Lung microvascular endothelial cell (primary cell): ENCODE measurements at regions not wholly inside any gene's neighbourhood (a gene's known extent, or its start where the extent isn't known, plus 50 kb on each side); places are given as distances from the start of the nearest gene placed in this dataset.
"Not testable (repeated sequence)": the region's sequence is repeated elsewhere in the genome, so short reads cannot be mapped to it uniquely, and the experiment has no call there.

Experiments used
- DNase-seq, 2 donors: peaks; one replicate each; pipeline versions ENCODE4 v3.0.0 to v3.0.0-alpha.2; 2010; ENCODE audit warnings: low read depth in 2 of 2

DNA sequence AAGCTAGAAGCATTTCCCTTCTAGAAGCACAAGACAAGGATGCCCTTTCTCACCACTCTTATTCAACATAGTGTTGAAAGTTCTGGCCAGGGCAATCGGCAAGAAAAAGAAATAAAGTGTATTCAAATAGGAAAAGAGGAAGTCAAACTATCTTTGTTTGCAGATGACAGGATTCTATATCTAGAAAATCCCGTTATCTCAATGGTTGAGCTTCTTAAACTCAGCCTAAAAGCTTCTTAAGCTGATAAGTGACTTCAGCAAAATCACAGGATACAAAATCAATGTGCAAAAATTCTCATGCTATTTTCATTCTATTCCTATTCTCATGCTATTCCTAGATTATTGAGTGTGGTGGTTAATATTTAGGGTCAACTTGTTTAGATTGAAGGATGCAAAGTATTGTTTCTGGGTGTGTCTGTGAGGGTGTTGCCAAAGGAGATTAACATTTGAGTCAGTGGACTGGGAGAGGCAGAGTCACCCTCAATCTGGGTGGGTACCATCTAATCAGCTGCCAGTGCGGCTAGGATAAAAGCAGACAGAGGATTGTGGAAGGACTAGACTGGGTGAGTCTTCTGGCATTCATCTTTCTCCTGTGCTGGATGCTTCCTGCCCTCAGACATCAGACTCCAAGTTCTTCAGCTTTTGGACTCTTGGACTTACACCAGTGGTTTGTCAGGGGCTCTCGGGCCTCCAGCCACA, 111.9 kb downstream of the LSMEM1 start:
- not testable (repeated sequence) for DNase-seq

DNA sequence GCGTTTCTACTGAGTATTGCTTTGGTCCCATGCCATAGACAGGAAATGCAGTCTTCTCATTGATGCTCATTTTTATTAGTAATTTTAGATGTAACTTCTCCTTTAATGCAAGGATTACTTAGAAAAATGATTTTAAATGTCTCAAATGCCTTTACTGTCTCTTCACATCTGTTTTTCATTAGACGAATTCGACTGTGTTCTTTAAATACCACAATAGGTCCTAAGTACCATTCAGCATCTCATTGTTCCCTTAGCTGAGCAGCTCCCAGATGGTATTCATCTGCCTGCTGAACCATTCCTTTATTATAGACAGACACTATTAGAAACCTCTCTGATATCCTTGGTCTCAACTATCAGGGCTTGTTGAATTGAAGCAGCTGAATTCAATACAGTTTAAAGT, 113.6 kb downstream of the LSMEM1 start:
- DNase-seq: no peak

DNA sequence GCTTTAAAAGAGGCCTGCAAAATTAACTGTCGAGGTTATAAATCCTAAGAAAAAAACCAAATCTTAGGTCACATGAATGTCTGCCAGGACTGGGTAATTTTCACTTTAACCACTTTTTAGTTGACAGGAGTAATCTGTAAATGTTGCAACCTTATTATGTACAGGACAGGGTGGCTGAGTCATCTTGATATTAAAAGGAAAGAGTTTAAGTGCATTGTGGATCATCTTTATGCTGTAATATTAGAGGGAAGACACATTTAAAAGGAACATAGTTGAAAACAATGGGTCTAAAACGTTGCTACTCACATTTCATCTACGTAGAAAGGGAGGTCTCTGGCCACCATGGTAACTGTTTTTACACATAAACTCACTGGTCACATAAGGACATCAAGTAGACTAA, 115.5 kb downstream of the LSMEM1 start:
- DNase-seq: no peak

DNA sequence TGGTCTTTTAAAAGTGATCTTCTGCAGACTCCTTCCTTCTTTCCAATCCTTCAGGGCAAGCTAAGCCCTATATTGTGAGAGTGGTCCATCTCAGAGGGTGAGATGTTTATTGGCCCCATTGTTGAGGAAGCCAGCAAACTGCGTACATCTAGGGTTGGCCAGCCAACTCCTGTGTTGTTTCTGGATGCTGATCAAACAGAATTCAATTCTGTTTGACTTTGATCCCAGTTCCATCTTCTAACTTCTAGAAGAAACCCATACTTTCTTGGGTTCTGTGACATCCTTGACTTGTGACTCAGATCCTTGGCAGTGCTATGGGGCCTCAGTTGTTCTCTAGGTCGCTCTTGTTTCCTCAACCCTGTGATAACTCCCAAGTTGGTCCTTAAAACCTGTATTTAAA, 116.2 kb downstream of the LSMEM1 start:
- no peak for DNase-seq

DNA sequence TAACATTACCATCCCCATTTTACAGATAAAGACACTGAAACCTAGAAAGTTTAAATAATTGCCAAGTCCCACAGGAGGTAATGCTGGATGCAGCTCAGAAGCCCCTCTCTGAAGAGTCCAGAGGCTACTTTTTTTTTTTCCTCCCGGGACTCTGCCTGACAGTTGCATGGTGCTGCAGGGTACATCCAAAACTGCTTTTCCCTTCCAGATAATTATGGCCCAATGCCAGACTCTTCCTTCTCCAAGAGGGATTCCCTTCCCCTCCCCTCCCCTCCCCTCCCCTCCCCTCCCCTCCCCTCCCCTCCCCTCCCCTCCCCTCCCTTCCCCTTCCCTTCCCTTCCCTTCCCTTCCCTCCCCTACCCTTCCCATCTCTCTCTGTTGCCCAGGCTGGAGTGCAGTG, 122.9 kb downstream of the LSMEM1 start:
- DNase-seq: no peak

DNA sequence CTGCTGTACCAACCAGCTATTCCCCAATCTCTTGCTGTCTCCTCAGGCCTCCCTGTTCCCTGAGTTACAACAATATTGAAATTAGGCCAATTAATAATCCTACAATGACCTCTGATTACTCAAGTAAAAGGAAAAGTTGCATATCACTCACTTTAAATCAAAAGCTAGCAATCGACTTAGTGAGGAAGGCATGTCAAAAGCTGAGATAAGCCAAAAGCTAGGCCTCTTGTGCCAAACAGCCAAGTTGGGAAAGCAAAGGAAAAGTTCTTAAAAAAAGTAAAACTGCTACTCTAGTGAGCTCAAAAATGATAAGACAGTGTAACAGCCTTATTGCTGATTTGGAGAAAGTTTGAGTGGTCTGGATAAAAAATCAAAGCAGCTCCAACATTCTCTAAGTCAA, 129.8 kb downstream of the LSMEM1 start:
- no peak for DNase-seq

DNA sequence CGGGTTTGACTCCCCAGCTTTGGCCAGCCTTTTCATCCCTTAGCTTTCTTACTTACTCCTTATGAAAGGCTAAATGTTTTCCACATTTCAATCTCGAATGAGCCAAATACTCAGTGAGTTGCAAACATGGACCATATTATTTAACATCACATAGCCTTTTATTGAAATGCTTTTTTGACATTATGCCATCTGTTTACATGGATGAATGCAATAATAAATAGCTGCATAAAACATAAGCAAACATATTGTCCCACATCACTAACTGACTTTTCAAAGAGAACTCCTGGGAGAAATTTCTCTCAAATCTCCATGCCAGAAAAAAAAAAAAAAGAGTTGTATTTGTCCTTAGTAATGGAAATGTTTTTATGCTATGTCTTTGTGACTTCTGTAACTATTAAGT, 134.9 kb downstream of the LSMEM1 start:
- no peak for DNase-seq

DNA sequence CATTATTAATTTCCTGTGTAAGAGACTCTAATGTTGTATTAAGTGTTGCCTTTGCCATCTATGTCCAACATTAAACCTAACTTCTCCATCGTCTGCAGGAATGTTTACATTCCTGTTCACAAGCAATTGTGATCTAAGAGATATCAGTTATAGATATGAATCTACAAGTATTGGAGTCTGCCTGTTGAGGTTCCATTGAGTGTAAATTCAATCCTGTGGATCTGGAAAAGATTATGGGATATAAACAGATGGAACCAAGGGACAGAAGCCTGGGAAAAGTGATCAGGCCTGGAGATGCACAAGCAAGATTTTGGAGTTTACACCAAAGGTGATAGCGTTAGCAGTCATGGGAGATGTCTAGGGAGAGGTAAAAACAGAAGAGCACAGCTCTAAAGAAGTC, 135.5 kb downstream of the LSMEM1 start:
- DNase-seq: no peak

DNA sequence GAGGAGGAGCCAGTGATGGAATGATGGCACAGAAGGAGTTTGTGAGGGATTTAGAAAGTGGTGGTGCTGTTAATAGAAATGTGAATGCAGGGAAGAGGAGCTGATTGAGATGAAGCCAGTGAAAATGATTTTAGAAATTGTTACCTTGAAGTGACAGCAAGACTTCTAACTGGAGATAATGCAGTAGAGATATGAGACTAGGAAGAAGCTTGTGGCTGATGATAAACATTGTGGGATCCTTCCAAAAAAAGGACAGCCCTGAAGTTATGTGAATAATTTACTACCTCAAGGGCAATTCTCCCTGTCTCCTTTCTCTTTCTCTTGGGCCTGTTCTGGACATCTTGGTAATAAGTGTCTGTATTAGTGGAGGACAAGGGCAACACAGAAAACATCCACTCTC, 138.6 kb downstream of the LSMEM1 start:
- no peak for DNase-seq

DNA sequence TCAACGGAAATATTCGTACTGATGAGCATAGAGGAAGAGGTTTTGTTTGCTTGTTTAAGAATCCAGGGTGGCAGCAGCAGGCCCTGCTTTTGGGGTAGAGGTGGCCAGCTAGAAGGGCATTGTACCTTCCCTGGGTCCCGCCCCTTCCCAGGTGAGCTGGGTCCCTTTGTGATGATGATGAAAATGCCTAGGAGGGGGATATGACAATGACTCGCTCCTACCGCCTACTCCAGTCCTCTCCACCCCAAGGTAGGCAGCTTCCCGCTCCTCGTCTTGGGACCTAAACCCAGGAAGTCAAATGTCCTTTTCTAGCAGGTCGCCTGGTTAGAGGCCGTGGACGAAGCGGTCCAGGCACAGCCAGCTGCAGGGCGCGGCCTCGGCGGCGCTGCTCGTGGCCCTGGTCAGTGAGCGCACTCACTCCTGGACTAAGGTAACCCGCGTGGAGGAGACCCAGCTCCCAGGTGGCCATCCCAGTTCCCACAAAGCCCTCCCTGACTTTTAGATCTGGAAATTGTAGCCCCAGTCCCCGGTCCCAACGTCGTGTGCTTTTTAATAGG, 141.4 kb downstream of the LSMEM1 start:
- no peak for DNase-seq

DNA sequence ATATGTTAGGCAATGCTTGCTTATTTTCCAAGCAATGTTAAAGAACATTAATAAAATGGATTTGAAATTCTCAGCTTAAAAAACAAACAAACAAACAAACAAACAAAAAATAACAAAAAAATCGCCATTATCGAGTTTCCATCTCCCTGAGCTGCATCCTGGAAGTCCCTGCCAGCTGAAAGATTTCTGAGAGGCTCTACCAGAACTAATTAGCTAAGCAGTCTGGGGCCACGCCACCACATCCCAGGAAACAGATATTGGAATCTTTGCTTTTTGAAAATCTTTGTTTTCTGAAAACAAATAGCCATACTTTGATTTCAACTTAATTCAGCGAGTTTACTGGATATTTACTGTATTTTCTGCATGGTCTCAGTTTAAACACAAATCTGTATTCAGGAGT, 143.6 kb downstream of the LSMEM1 start:
- no peak for DNase-seq

DNA sequence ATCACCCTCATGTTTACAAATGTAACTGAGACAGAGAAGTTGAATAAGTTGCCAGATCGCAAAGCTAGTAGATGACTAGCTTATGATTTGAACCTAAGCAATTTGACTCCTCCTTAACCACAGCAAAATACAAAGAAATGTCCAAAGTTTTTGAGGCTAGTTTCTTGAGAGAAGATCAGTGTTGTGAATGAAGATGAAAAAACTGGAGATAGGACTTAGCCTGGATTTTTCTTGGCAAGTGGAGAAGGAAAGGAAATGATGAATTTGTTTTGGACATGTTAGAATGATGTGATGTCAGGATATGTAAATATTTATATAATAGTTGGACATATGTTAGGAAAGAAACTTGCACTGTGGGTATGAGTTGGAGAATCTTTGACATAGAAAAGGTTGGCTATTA, 149.8 kb downstream of the LSMEM1 start:
- DNase-seq: peak; percentile 64 to 77

DNA sequence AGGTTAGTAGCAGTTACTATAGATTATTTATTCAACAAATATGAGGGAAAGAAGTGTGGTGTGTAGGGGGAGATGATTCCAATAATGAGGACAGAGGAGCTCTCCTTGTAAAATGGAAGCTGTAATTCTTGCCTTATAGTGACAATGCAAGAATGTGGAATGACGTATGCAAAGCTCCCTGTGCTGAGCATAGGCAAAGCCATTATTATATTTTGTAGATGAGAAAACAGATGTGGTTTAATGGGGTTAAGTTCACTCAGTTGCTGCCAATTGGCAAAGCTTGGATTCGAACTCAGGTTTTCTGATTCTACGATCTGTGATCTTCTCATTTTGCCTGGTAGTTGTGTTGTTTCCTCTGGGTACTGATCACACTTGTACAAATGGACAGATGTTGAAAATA, 153.3 kb downstream of the LSMEM1 start:
- DNase-seq: no peak

DNA sequence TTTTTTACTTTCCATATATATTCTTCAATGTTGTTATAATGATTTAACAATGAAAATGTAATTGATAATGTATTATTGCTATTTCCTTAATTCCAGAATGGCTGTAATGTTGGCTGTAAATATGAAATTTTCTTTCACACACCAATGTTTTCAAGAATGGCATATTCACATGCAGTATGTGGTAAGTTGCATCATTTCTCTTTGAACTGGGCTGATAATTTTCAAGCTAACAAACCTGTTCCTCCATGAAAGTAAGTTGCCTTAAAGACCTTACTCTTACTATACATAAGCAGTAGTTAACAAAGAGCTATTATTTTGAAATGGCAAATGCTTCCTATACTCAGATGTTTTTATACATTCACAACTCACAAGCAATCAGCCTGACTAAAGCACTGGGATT, 154.5 kb downstream of the TMEM168 start:
- no peak for DNase-seq

DNA sequence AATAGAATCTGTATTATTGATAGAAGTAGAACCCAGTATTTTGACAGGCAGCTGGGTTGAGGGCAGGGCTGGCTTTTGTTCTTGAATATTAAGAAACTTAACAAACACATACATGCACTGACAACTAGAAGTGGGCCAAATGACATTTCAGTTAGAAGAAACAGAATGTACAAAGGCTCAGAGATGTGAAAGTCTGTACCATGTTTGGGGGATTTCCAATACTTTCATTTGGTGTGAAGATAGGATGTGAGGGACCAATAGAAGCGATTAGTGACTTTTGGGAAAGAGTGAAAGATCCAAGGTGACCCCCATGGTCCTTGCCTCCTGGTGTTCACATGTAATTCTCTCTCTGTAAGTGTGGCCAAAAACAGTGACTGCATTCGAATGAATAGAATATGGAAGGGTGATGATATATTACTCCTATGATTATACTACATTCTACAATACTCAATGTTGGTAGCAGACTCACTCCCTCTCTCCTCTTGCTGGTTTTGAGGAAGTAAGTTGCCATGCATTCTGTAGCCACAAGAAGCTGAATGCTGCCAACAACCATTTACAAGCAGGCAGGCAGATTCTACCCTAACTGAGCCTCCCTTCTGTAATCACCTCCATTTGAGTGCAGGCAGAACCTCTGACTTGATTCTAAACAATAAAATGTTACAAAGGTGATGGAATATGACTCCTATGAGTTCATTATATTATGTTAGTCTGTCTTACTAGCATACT, 151.4 kb downstream of the TMEM168 start:
- DNase-seq: no peak

DNA sequence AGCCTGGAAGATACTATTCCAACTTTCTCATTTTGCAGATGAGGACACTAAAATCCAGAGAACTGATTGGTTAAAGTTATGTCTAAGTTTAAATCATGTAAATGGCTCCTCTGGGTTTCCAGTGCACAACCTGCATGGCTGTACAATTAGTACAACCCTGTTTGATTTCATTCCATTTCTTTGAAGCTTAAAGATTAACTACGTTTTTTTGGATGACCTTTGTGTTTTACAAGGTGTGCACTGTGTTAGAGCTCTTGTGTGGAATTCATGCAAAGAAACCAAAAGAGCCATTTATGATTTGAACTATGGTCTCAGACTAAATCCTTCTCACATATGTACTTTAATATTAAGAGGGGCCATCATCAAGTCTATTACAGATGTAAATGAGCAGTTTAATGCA, 149.5 kb downstream of the TMEM168 start:
- DNase-seq: no peak

DNA sequence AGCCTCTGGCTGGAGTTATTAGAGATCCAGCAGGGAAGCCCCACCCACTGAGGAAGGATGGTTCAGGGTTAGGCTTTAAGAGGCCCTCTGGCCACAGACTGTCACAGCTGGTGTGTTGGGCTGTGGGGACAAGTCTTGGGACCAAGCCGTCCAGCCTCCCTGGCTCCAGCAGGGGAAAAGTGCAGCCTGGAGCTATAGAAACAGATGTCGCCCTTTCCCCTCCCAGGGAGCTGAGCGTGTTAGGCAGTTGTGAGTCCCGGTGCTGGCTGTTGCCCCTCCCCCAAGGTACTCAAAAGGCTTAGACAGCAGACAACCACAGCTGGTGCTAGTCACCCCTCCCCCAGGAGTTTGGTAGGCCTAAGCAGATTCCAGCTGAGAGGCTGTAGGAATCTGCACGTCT, 143.4 kb downstream of the TMEM168 start:
- DNase-seq: no peak

DNA sequence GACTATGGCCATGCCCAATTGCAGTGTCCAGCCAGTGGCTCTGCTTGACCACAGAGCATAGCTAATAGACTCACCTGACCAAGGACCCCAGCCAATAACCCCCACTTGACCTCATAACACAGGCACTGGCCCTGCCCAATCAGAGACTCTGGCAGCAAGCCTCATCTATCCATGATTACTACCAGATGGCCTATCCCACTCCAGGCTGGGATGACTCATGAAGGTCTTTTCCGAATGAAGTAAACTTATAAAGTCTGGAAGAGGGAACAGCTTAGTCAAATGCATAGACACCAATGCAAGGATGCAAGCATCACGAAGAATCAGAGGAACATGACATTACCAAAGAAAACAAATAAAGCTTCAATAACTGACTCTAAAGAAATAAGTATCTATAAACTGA, 141.4 kb downstream of the TMEM168 start:
- DNase-seq: no peak

DNA sequence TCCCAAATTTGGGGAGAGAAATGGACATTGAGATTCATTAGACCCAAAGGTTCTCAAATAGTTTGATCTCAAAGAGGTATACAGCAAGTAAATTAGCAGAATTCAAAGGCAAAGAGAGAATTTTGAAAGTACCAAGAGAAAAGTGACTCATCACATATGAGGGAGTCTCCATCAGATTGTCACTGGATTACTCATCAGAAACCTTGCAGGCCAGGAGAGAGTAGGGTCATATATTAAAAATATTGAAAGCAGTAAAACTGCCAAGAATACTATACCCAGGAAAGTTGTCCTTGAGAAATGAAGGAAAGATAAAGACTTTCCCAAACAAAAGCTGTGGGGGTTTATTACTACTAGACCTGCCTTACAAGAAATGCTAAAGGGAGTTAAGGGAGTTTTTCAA, 140.6 kb downstream of the TMEM168 start:
- no peak for DNase-seq

DNA sequence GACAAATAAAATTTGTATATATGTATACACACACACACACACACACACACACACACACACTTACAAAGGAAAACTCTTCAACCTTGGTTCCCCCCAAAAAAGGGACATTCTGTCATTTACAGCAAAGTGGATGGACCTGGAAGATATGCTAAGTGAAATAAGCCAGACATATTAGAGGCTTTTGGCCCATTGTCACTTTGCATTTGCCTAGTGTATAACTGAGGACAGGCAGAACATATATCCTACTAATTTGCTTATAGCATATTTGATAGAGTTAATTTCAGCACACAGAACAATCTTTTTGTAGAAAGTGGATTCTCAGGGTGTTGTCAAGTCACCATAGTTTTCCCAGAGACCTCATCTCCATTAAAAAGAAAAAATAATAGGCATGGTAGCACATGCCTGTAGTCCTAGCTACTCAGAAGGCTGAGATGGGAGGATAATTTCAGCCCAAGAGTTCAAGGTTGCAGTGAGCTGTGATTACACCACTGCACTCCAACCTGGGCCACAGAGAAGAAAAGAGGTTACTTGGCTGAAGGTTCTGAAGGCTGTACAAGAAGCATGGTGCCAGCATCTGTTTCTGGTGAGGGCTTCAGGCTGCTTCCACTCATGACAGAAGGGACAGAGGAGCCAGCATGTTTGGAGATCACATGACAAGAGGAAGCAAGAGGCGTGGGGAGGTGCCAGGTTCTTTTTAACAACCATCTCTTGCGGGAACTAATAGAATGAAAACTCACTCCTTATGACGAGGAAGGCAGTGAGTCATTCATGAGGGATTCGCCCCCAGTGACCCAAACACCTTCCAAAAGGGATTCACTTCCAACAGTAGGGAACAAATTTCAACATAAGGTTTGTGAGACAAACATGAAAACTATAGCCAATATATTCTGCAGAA, 135.6 kb downstream of the TMEM168 start:
- DNase-seq: peak in 1 of 2 donors; percentile 18

DNA sequence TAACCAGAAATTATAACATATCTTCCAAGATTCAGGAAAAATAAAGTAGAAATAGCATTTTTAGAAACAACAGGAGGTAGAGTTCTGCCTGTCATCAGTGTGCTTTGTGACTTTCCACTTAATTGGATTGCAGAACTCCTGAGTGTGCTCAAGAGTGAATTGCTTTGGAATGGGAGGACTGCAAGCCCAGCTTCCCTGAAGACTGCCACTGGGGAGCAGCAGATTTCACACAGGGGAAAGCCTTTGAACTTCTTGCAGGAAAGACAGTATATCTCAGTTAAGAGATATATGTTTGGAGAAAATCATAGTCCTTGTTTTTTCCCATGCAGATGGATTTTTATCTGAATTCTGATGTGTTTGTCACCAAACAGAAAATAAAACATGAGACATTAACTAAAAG, 124.5 kb downstream of the TMEM168 start:
- DNase-seq: peak in 1 of 2 donors; percentile 7

DNA sequence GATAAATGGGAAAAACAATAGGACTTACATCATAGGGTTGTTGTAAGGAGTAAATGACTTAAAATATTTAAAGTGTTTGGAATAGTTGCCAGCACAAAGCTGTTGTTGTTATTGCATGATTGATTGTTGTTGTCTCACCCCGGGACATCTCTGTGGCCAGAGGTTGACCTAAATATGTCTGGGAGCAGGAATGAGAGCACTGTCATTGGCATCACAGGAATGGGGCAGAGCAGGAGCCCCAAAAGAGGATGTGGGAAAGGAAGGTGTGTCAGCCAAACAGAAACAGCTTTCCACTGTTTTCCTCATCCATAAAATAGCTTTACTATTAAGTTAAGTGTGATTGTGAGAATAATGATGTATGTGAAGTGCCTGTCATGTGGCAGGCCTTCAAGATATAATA, 121.6 kb downstream of the TMEM168 start:
- no peak for DNase-seq
